Heart left ventricle (tissue), 16 donors: ENCODE measurements at regions not wholly inside any gene's neighbourhood (a gene's known extent, or its start where the extent isn't known, plus 50 kb on each side); places are given as distances from the start of the nearest gene placed in this dataset.

Source experiments
- ATAC-seq, 4 donors: fragments of 200-7000 bp; cut with Tn5 transposase; one replicate each; pipeline ENCODE4 v1.9.1; 2020 to 2022; ENCODE audit warnings: moderate library complexity in 4 of 4, mild to moderate bottlenecking in 3 of 4, moderate number of reproducible peaks in 1 of 4
- DNase-seq, 5 donors: peaks; one replicate each; pipeline ENCODE4 v3.0.0-alpha.2; 2020
- H3K27ac ChIP-seq, 12 donors: fragments of 200-600 bp; sonication (generic) in 4 of 12; one replicate each; pipeline versions ENCODE4 v1.5.0 to v1.8.0; 2016 to 2022; ENCODE audit warnings: mild to moderate bottlenecking in 2 of 12
- H3K27me3 ChIP-seq, 9 donors: fragments of 200-600 bp; sonication (generic) in 2 of 9; one replicate each; pipeline versions ENCODE4 v1.5.1 to v1.8.0; 2016 to 2022; ENCODE audit warnings: mild to moderate bottlenecking in 3 of 9
- H3K36me3 ChIP-seq, 9 donors: fragments of 200-600 bp; sonication (generic) in 2 of 9; one replicate each; pipeline versions ENCODE4 v1.5.0 to v1.8.0; 2018 to 2022; ENCODE audit warnings: mild to moderate bottlenecking in 2 of 9
- H3K4me1 ChIP-seq, 12 donors: fragments of 200-600 bp; sonication (generic) in 4 of 12; one replicate each; pipeline versions ENCODE4 v1.5.0 to v1.8.0; 2016 to 2022; ENCODE audit warnings: mild to moderate bottlenecking in 3 of 12
- H3K4me3 ChIP-seq, 12 donors: fragments of 200-600 bp; sonication (generic) in 4 of 12; one replicate each; pipeline versions ENCODE4 v1.5.0 to v1.8.0; 2017 to 2022; ENCODE audit warnings: mild to moderate bottlenecking in 9 of 12, moderate library complexity in 4 of 12
- H3K9me3 ChIP-seq, 12 donors: fragments of 200-600 bp; sonication (generic) in 4 of 12; one replicate each; pipeline versions ENCODE4 v1.5.0 to v1.8.0; 2016 to 2022; ENCODE audit warnings: mild to moderate bottlenecking in 1 of 12
- CTCF ChIP-seq, 12 donors: fragments of 200-600 bp; sonication (generic) in 4 of 12; IDR thresholded peaks; one replicate each; pipeline versions ENCODE4 v1.5.0 to v1.8.0; 2018 to 2022; ENCODE audit warnings: antibody characterized with exemption in 12 of 12, mild to moderate bottlenecking in 5 of 12
- POLR2A ChIP-seq, 2 donors: fragments of 450-650 bp; IDR thresholded peaks; one replicate each; pipeline ENCODE4 v1.6.1; 2017; ENCODE audit warnings: antibody characterized with exemption in 2 of 2, mild to moderate bottlenecking in 2 of 2, moderate library complexity in 2 of 2
- WGBS, 4 donors: extraction: QIAGEN DNeasy Blood & Tissue Kit in 2 of 4; methylation state at CpG; one replicate each; pipeline versions ENCODE4 v1.1.5 to v1.1.7; 2013 to 2018; 5-methylcytosine and 5-hydroxymethylcytosine counted together
- intact Hi-C, 10 donors: fragments of 100-400 bp; cut with DNase I; formaldehyde crosslinking; loops; one replicate each; pipeline versions ENCODE4 v1.11.1 to v1.14.2; 2022
- donor health status: ischemic (EF 13 %, LVEDD 7.1; RV severe dilation, severe dysfunction).
- donor health status: healthy with polysubstance abuse.
- donor health status: DM: no; HTN: yes; CAD: no.
- donor health status: DM: no; HTN: no; CAD: no.
- donor health status: ischemic (EF 25% LVEDD 6.9; RV normal size, moderate dysfunction).
- donor health status: ischemic (EF 25% LVEDD 5.7; RV mildly dilated, moderate dysfunction).
- donor health status: healthy.
- donor health status: DM: yes; HTN: yes; CAD: no.
- donor health status: ischemic (EF 35%, LVEDD 5.7; RV mildly dilated, moderate dysfunction).
- donor health status: nonischemic (EF 11% LVEDD 7.7; RV severe dilation, severe dysfunction).
- donor health status: DM: yes; HTN: yes; CAD: no.
- donor health status: PGD.
- donor health status: ischemic (EF 29% LVEDD 5.4; RV normal size, mild dysfunction).
- donor health status: nonischemic (EF 23%, LVEDD 6.1; RV moderate dilation, normal function).

GRCh38 chr7:111640416-111640815 is 78.1 kb upstream of the IMMP2L start:
- TF ChIP-seq POLR2A (IDR thresholded peaks at IDR 0.05) (no peak), CTCF (IDR thresholded peaks at IDR 0.05) (no peak)
- Histone ChIP-seq H3K9me3 (no peaks in the 10 kb centered on the region), H3K4me3 (no peak overlapping the region), H3K36me3 (no peaks in the 10 kb centered on the region), H3K4me1 (peaks cover 0 to 5% (median 0%) of the 10 kb centered on the region in 12 donors), H3K27ac (no peak overlapping the region), H3K27me3 (no peaks in the 10 kb centered on the region)
- intact Hi-C loops: no loop called here
- WGBS, 4 donors: 55 to 61% (median 59%) methylated on average over 3 of the region's 3 CpGs
- no peak for DNase-seq
- ATAC-seq: no peak

- Histone ChIP-seq H3K4me1 (peaks cover 0 to 5% (median 0%) of the 10 kb centered on the region in 12 donors), H3K9me3 (no peaks in the 10 kb centered on the region), H3K4me3 (no peak overlapping the region), H3K27me3 (no peaks in the 10 kb centered on the region), H3K36me3 (no peaks in the 10 kb centered on the region), H3K27ac (no peak overlapping the region)
- intact Hi-C loops: no loop called here
- TF ChIP-seq CTCF (IDR thresholded peaks at IDR 0.05) (no peak), POLR2A (IDR thresholded peaks at IDR 0.05) (no peak)
- peak; percentile 37 to 80 (median 66) for ATAC-seq
- 49 to 67% (median 53%) methylated on average over 2 of the region's 2 CpGs for WGBS, 4 donors
- no peak for DNase-seq
Measured at GRCh38 chr7:111639934-111640333, 77.6 kb upstream of the IMMP2L start.

- WGBS, 4 donors: 53 to 62% (median 58%) methylated on average over 2 of the region's 2 CpGs
- ATAC-seq (peak in 2 of 4 donors; percentile 49 to 77), DNase-seq (no peak)
- Histone ChIP-seq H3K9me3 (no peaks in the 10 kb centered on the region), H3K27me3 (no peaks in the 10 kb centered on the region), H3K4me1 (peaks cover 0 to 5% (median 0%) of the 10 kb centered on the region in 12 donors), H3K27ac (no peak overlapping the region), H3K4me3 (no peak overlapping the region), H3K36me3 (no peaks in the 10 kb centered on the region)
- TF ChIP-seq POLR2A (IDR thresholded peaks at IDR 0.05) (no peak), CTCF (IDR thresholded peaks at IDR 0.05) (no peak)
- intact Hi-C loops: no loop called here
Measured at GRCh38 chr7:111638078-111638477, 75.8 kb upstream of the IMMP2L start.

- H3K9me3 ChIP-seq: peaks cover 0 to 28% (median 12%) of the 10 kb centered on the region in 12 donors
- H3K36me3 ChIP-seq: no peaks in the 10 kb centered on the region
- H3K4me3 ChIP-seq: no peak overlapping the region
- H3K4me1 ChIP-seq: no peaks in the 10 kb centered on the region
- 52 to 87% (median 68%) methylated on average over 1 to 2 of the region's 2 CpGs for WGBS, 4 donors
- DNase-seq: no peak
- TF ChIP-seq CTCF (IDR thresholded peaks at IDR 0.05) (no peak), POLR2A (IDR thresholded peaks at IDR 0.05) (no peak)
- no peak overlapping the region for H3K27ac ChIP-seq
- intact Hi-C loops: no loop called here
- H3K27me3 ChIP-seq: no peaks in the 10 kb centered on the region
- no peak for ATAC-seq
Measured at GRCh38 chr7:111633878-111634277, 71.6 kb upstream of the IMMP2L start.
